IPS-18a (cell line): ENCODE measurements at regions not wholly inside any gene's neighbourhood (a gene's known extent, or its start where the extent isn't known, plus 50 kb on each side); places are given as distances from the start of the nearest gene placed in this dataset.

Experiments used
- H3K27ac ChIP-seq: one replicate; pipeline ENCODE4 v1.5.1; 2013; ENCODE audit warnings: low read length
- H3K27me3 ChIP-seq: one replicate; pipeline ENCODE4 v1.6.1; 2013; ENCODE audit warnings: mild to moderate bottlenecking, low read length; ENCODE audit not compliant: control insufficient read depth, insufficient read depth
- H3K36me3 ChIP-seq: one replicate; pipeline ENCODE4 v1.6.1; 2013; ENCODE audit warnings: low read depth, low read length; ENCODE audit not compliant: control insufficient read depth
- H3K4me1 ChIP-seq: one replicate; pipeline ENCODE4 v1.6.1; 2013; ENCODE audit warnings: low read depth, low read length; ENCODE audit not compliant: control insufficient read depth
- H3K4me3 ChIP-seq: one replicate; pipeline ENCODE4 v1.5.1; 2013; ENCODE audit warnings: low read length
- H3K9ac ChIP-seq: one replicate; pipeline ENCODE4 v1.6.1; 2013; ENCODE audit warnings: mild to moderate bottlenecking, low read length, moderate library complexity
- H3K9me3 ChIP-seq: one replicate; pipeline ENCODE4 v1.6.1; 2013; ENCODE audit warnings: low read depth, low read length; ENCODE audit not compliant: control insufficient read depth

DNA sequence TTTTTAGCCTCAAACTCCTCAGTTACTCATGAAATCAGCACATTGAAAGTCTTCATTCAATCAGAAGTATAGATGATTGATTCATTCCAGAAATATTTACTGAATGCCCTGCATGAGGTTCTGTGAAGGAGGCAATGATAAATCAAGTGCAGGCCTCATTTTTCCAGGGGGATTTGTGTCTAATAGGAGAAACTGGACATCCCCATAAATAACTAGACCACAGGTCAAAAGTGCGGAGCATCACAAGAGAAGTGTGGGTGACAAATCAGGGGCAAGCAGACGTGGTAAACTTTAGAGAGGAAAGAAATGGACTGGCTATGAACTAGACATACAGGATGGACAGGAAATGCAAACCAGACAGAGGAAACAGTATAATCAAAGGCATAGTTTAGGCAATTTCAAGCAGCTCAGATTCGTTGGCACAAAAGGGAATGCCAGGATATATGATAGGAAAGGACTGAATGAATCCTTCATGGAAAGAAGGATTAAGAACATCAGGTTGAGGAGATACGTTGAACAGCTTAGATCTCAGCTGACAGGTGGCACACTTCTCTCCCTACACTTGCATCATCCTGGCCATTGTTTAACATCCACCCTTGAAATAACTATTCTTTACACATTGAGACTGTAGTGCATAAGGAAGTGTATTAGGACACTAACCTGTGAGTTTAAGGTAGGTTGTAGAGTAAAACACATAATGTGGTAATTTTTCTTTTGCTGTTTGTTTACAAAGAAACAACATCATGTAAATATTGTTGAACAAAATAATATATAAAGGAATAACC is 69.6 kb upstream of the RASGEF1B start:
- Histone ChIP-seq H3K27me3 (no peaks in the 10 kb centered on the region), H3K36me3 (no peaks in the 10 kb centered on the region), H3K9ac (no peak overlapping the region), H3K4me1 (no peaks in the 10 kb centered on the region), H3K4me3 (no peak overlapping the region), H3K27ac (no peak overlapping the region), H3K9me3 (no peaks in the 10 kb centered on the region)

DNA sequence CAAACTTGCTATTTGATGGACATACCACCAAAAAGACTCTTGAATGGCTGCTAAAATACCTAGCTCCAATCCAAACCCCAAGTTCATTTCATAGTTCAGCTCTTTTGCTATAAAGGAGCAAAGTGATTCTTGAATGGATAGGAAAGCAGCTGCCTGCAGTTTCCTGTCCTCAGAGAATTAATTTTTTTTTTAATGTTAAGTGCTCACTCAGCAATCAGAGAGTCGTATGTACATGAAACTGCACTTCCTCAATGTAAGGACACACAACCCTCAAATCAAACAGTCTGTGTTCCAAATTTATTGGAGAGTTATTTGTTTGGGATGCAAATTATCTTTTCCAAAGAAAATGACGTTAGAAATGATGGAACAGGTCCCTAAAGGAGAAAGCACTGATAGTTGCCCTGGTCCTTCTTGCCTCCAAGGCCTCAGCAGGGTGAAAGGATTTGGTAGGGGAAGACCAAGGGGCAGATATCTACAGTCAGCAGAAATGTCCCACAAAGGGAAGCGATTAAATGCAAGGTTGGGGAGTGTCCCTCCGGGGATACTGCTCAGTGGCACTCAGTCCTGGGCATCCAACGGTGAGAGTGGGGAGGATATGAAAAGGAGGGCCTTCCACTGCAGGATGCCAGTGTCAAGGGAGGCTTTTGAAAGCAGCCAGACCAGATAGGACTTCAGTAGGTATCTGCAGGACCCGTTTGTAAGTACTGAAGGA is 67.2 kb upstream of the RASGEF1B start:
- no peak overlapping the region for H3K4me3 ChIP-seq
- H3K27me3 ChIP-seq: no peaks in the 10 kb centered on the region
- no peak overlapping the region for H3K9ac ChIP-seq
- H3K4me1 ChIP-seq: no peaks in the 10 kb centered on the region
- no peaks in the 10 kb centered on the region for H3K9me3 ChIP-seq
- H3K36me3 ChIP-seq: no peaks in the 10 kb centered on the region
- H3K27ac ChIP-seq: no peak overlapping the region

DNA sequence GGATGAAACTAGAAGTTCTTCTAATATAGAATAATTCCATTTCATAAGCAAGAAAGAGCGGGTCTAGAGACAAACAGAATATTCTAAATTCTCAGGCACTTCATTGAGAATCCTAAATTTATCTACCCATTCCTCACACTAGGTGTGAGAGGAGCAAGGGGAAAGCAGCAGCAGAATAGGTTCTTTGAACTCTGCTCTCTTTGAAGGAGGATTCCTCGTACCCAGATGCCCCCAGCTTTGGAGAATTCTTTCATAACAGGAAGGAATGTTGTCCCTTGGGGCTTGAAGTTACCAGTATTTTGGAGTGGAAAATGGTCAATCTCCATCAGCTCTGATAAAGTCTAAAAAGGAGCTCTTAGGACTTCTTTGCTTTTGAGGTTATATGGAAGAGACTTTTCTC is 59.7 kb upstream of the RASGEF1B start:
- H3K36me3 ChIP-seq: no peaks in the 10 kb centered on the region
- no peaks in the 10 kb centered on the region for H3K27me3 ChIP-seq
- H3K9ac ChIP-seq: no peak overlapping the region
- no peaks in the 10 kb centered on the region for H3K9me3 ChIP-seq
- H3K4me3 ChIP-seq: no peak overlapping the region
- H3K4me1 ChIP-seq: peaks cover 4% of the 10 kb centered on the region
- H3K27ac ChIP-seq: no peak overlapping the region

DNA sequence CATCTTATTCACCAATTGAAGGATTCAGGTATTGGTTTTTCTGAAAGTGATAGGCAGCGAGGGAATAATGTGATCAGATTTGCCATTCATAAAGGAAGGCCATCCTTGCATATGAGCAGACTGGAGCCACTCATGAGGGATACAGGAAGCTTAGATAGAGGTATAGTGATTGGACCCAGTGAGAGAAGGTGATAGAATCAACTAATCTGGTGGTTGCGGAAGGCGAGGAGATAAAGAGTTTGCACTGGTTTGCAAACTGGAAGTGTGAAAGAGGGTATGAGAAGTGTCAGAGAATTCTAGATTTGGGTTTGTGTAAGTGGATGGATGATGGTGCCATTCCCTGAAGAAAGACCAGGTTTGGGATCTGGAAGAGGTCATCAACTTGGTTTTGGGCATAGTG is 57.3 kb upstream of the RASGEF1B start:
- no peaks in the 10 kb centered on the region for H3K9me3 ChIP-seq
- no peak overlapping the region for H3K27ac ChIP-seq
- H3K9ac ChIP-seq: no peak overlapping the region
- H3K27me3 ChIP-seq: no peaks in the 10 kb centered on the region
- no peaks in the 10 kb centered on the region for H3K36me3 ChIP-seq
- H3K4me3 ChIP-seq: no peak overlapping the region
- H3K4me1 ChIP-seq: peaks cover 4% of the 10 kb centered on the region

DNA sequence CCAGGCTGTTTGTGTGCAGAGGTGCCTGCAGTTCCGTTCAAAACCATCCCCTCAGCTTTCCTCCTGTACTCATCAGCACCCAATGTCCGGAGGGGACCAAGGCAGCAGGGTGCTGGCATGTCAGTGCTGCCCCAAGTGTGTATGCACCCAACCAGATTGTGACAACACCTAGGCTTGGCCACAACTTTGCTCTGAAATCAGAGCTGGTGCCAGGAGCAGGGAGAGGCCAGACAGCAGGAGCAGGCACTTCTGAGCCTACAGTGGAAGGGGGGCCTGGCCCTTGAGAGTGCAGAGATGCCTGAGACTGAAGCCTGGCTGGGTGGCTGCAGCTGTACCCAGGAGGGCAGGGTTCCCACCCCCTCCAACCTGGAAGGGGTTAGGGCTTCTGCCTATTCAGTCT is 56.5 kb upstream of the RASGEF1B start:
- Histone ChIP-seq H3K4me1 (peaks cover 4% of the 10 kb centered on the region), H3K4me3 (no peak overlapping the region), H3K27ac (no peak overlapping the region), H3K9me3 (no peaks in the 10 kb centered on the region), H3K36me3 (no peaks in the 10 kb centered on the region), H3K9ac (no peak overlapping the region), H3K27me3 (no peaks in the 10 kb centered on the region)

DNA sequence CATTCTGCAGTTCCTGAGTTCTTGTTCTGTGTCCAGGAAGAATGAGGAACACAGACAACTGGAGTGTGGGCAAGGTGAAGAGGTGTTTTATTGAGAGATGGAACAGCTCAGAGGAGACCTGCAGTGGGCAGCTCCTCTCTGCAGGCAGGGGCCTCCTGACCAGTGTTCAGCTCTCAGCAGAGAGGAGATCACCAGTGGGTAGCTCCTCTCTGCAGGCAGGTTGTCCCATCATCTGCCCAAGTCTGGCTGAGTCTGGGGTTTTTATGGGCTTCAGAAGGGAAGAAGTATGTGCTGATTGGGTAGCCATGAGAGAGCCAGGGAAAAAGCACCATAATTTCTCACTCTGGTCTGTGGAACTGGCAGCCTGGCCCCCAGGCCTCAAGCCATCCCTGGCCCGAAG is 56.0 kb upstream of the RASGEF1B start:
- Histone ChIP-seq H3K9me3 (no peaks in the 10 kb centered on the region), H3K4me1 (peaks cover 4% of the 10 kb centered on the region), H3K4me3 (no peak overlapping the region), H3K36me3 (no peaks in the 10 kb centered on the region), H3K27ac (no peak overlapping the region), H3K9ac (no peak overlapping the region), H3K27me3 (no peaks in the 10 kb centered on the region)

DNA sequence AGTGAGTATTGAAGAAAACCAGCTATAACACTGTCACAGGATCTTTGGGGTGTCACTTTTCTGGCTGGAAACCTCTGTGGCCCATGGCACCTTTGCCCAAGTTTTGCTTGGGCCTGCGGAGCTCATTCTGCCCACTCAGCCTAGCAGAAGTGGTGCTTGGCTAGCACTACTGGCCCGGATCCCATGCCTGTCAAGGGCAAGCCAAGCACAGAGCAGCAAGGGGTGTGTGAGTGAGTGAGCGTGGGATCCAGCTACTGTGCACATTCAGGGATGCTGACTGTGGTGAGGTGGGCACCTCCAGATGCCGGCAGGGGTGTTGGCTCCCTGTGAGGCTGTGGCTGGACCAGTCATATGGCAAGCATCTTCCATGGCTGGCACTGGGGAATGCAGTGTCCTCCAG is 55.4 kb upstream of the RASGEF1B start:
- Histone ChIP-seq H3K4me1 (peaks cover 4% of the 10 kb centered on the region), H3K27me3 (no peaks in the 10 kb centered on the region), H3K36me3 (no peaks in the 10 kb centered on the region), H3K27ac (no peak overlapping the region), H3K4me3 (no peak overlapping the region), H3K9ac (no peak overlapping the region), H3K9me3 (no peaks in the 10 kb centered on the region)

DNA sequence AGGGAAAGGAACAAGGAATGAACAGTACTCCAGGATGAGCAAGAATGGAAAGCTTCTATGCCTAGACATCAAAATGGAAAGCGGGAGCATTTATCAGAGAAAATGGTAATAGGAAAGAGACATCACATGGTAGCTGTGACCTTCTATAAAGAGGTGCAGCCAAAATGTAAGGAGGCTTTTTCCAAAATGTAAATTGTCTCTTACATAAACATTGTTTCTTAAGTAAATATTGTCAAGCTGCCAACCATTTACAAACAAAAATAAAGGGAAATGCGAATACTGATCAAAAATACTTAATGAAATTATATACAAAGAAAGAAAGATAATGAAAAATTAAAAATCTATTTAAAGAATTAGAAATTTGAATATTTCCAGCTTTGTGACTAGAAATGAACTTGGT is 55.0 kb upstream of the RASGEF1B start:
- Histone ChIP-seq H3K36me3 (no peaks in the 10 kb centered on the region), H3K9me3 (no peaks in the 10 kb centered on the region), H3K27me3 (no peaks in the 10 kb centered on the region), H3K27ac (no peak overlapping the region), H3K4me3 (no peak overlapping the region), H3K9ac (no peak overlapping the region), H3K4me1 (peaks cover 3% of the 10 kb centered on the region)

DNA sequence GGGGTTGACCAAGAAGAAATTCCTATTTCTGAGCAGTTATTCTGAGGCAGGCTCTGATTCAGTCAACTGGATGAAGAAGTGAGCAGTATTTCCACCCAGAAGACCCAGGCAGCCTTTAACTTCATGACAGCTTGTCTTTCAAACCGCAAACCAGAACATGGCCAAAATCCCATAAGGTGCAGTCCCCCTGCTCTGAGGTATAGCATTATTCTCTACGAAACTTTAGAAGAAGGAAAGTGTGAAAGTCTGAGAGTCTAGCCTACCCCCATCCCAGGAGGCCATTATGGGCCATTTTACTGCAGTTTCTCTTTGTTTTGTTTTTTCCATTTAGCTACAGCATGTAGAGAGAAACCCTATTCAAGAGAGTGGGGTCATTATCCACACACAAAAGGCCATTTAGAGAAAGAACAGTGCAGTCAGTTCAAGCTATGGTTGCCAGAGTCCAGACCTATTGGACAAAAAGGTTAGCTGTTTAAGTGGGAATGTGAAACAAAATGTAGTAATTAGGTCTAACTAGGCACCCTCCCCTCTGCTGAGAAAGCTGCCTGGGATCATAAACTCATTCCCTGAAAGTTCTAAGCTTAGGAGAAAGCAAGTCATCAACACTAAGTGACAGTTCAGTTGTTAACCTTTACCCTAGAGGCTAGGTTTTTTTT is 52.1 kb upstream of the RASGEF1B start:
- no peak overlapping the region for H3K4me3 ChIP-seq
- no peaks in the 10 kb centered on the region for H3K27me3 ChIP-seq
- H3K27ac ChIP-seq: no peak overlapping the region
- H3K9me3 ChIP-seq: no peaks in the 10 kb centered on the region
- peaks cover 10% of the 10 kb centered on the region for H3K4me1 ChIP-seq
- no peak overlapping the region for H3K9ac ChIP-seq
- no peaks in the 10 kb centered on the region for H3K36me3 ChIP-seq

DNA sequence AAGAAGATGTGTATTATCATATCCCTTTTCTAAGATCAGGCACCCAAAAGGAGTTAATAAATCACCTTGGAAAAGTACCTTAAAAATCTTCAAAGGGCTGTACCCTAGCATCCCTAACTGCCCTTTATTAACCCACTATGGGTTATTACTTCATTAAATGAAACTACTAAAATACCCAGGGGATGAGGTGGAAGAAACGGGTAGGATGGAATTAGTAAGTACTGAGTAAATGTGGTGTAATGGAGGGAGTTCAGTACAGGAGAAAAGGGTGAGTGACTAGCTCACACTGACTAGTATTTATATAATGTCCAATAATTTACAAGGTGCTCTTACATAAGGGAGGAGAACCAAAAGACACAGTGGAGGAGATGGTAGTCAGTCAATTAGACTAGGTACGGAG is 51.0 kb upstream of the RASGEF1B start:
- peaks cover 21% of the 10 kb centered on the region for H3K4me1 ChIP-seq
- no peaks in the 10 kb centered on the region for H3K36me3 ChIP-seq
- H3K4me3 ChIP-seq: no peak overlapping the region
- no peaks in the 10 kb centered on the region for H3K9me3 ChIP-seq
- H3K9ac ChIP-seq: no peak overlapping the region
- no peak overlapping the region for H3K27ac ChIP-seq
- H3K27me3 ChIP-seq: no peaks in the 10 kb centered on the region

DNA sequence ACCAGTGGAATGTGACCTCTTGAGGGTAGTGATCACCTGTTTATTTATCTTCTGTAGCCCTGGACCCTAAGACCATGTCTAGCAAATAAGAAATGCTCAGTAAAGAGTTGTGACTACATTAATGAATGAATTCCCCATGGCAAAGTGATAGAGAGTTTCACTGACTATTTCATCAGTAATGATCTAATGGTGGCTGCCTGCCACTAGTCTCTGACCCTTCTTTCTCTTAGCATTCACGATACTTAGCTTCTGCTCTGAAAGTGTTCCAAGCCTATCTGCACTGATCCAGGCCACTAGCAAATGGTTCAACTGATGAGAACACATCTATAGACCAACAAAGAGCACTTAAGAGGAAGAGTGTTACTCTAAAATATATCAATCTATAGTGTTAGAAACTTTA is 50.0 kb upstream of the RASGEF1B start:
- no peaks in the 10 kb centered on the region for H3K9me3 ChIP-seq
- no peak overlapping the region for H3K27ac ChIP-seq
- no peak overlapping the region for H3K9ac ChIP-seq
- H3K27me3 ChIP-seq: no peaks in the 10 kb centered on the region
- H3K36me3 ChIP-seq: no peaks in the 10 kb centered on the region
- H3K4me1 ChIP-seq: peaks cover 22% of the 10 kb centered on the region
- H3K4me3 ChIP-seq: no peak overlapping the region
